AG20443 (cell line): ENCODE measurements at regions not wholly inside any gene's neighbourhood (a gene's known extent, or its start where the extent isn't known, plus 50 kb on each side); places are given as distances from the start of the nearest gene placed in this dataset.

ENCODE experiments used
- DNase-seq: peaks from one replicate; pipeline ENCODE4 v3.0.0; 2012; ENCODE audit warnings: low spot score, mixed read lengths

GRCh38 chr10:28811639-28812349 lies 134.5 kb downstream of the BAMBI start:
- DNase-seq = no peak

GRCh38 chr10:28812384-28813372 lies 135.4 kb downstream of the BAMBI start:
- DNase-seq = no peak

DNA sequence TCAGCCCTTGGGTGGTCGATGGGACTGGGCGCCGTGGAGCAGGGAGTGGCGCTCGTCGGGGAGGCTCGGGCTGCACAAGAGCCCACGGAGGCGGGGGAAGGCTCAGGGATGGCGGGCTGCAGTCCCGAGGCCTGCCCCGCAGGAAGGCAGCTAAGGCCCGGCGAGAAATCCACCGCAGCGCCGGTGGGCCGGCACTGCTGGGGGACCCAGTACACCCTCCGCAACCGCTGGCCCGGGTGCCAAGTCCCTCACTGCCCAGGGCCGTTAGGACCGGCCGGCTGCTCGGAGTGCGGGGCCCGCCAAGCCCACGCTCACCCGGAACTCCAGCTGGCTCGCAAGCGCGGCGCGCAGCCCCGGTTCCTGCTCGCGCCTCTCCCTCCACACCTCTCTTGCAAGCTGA lies 138.4 kb downstream of the BAMBI start:
- DNase-seq = no peak

DNA sequence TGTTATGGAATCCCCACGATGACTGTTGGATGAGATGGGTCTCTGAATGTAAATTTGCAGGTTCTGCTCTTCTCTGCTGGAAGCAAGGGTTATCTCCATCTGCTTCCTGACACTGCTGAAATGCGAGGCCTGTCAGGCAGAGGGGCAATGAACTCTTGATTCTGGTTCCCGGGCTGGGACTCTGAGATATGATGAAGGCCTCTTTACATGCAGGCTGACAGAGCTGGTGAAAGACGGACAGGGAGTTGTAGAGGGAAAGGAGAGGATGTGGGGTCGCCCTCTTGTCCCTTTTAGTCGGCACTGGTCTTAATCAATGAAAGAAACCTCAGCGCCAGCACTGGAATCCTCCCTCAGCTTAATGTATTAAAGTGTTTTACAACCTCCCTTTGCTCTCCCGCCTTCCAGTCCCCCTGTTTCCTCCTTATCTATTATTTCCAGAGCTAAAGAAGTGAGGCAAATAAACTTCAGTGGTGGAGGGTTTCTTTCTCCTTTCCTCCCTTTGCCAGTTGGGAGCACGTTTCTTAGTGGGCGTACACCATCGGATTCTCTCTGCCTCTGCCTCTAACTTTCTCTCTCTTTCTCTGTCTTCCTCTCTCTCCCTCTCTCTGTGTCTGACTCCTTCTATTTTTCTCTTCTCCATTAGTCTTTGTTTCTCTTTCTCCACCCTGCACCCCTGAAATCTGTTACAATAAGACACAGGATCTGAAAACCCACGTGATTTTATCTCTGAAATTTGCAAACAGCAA lies 145.6 kb downstream of the BAMBI start:
- no peak for DNase-seq

DNA sequence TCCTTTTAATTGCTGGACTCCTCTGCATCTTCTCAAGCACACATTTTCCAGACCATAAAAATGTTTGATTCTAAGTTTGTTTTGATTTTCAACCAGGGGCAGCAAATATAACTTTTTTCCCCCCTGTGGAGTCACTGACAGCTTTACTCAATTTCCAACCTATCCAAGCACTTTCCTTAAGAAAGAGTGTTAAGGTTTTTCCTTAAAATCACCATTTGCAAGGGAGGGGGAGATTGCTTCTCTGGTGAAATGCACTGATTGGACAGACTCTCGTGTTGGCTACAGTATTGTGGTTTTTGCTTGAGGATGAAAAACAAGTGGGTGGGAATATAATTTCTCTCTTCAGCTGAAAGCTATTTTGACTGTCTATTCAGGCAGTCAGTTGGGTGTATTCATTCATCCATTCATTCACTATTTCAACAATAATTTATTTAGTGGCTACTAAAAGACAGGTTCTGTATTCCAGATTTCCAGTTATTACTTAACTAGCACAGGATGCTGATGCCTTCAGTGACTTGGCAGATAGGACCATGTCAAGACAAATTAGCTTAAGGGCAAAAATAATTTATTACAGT lies 146.3 kb downstream of the BAMBI start:
- DNase-seq = no peak

- no peak for DNase-seq
These were observed 156.0 kb downstream of the BAMBI start for GRCh38 chr10:28833313-28833712.

- no peak for DNase-seq
These were observed 159.1 kb downstream of the BAMBI start for GRCh38 chr10:28836435-28836743.

- DNase-seq = no peak
These were observed 160.5 kb downstream of the BAMBI start for GRCh38 chr10:28837613-28838390.

DNA sequence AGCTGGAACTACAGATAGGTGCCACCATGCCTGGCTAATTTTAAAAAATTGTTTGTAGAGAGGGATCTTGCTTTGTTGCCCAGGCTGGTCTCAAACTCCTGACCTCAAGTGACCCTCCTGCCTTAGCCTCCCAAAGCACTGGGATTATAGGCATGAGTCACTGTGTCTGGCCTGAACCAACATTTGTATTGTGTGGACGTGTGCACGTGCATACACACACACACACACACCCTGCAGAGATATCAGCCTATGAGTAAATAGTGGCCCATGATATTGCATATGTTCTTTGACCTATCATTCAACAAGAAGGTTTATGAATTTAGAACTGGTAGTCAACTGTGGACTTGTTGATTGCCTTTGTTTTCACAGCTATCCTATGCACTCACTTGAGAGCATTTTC lies 161.6 kb downstream of the BAMBI start:
- no peak for DNase-seq

DNA sequence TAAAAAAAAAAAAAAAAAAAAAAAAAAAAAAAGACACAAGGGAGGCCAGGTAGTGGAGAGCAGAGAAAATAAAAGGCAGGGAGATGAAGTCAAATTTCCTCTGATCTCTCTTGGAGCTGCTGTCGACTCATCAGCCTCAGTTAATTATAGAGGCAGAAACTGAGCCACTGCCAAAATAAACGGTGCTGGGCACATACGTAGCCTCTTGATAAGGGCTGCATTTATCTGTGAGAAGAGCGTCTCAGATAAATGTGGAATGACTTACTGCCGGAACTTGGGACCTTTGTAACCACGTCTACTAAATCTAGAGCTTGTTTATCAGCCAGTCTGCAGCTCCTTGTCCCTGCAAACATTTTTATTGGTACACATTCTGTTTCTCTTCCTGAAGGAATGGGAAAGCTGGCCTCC lies 162.3 kb downstream of the BAMBI start:
- no peak for DNase-seq

- DNase-seq = no peak
These were observed 162.9 kb downstream of the BAMBI start for GRCh38 chr10:28840202-28840601.

GRCh38 chr10:28840971-28841370 lies 163.7 kb downstream of the BAMBI start:
- DNase-seq = no peak

DNA sequence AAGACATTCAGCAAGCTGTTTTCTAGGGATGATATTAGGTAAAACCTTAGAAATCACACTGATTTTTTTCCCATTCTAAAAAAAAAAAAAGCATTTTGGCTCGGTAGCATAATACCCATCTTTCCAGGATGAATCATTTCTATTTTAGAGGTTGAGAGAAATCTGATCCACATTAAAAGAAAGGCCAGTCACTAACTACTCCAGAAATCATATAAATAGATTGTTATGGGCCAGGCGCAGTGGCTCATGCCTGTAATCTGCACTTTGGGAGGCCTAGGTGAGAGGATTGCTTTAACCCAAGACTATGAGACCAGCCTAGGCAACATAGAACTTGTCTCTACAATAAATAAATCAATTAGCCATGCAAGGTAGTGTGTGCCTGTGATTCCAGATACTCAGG lies 164.3 kb downstream of the BAMBI start:
- peak; percentile 48 for DNase-seq

GRCh38 chr10:28842321-28842720 lies 165.0 kb downstream of the BAMBI start:
- peak; percentile 63 for DNase-seq

DNA sequence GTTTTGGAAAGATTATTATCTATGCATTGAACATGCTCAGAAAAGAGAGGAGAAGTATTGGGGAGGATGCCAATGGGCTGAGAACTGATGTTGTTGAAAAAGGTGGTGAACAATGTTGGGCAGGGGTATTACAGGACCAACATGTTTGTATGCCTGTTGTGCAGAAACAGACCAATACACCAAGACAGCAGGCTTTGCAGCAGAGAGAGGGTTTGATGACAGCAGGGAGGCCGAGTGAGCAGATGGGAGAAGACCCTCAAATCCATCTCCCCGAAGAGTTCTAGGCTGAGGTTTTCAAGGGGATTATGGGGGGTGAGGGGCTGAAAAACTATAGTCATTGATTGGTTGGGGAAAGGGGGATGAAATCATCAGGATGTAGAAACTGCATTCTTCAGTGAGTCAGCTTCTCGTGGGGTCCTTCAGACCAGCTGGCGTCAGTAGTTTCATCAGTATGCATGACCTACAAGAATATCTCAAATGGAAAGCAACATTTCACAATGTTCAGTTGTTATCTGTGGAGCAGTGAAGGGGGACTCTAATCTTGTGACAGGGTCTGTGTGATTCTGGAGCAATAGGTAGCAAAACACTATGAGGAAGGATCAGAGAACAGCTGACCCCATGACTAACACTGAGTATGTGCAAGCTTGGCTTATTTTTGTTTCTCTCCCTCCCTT lies 167.8 kb downstream of the BAMBI start:
- no peak for DNase-seq

GRCh38 chr10:28849309-28849708 lies 172.0 kb downstream of the BAMBI start:
- no peak for DNase-seq

GRCh38 chr10:28849821-28850220 lies 172.5 kb downstream of the BAMBI start:
- peak; percentile 42 for DNase-seq

- no peak for DNase-seq
These were observed 173.5 kb downstream of the BAMBI start for GRCh38 chr10:28850784-28851183.

- DNase-seq = peak; percentile 26
These were observed 175.9 kb downstream of the BAMBI start for GRCh38 chr10:28853195-28853594.

DNA sequence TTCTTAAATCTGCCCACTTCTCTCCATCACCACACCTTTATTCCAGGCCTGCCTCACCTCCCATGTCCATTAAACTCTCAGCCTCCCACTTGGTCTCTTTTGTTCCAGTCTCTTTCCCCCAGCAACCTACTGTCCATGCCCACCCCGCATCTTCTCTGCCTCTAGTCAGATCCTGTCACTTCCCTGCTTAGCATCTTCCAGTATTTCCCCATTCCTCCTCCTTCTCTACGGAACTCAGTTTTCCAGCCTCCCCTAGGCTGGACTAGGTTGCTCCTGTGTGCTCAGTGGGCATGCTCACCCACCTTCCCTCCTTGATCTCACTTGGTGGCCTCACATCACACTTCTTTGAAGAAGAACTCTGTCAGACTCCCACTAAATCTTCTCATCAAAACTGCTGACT lies 179.8 kb downstream of the BAMBI start:
- DNase-seq = no peak

- DNase-seq = no peak
These were observed 181.3 kb downstream of the BAMBI start for GRCh38 chr10:28858646-28859045.
